ENCODE measurements at regions not wholly inside any gene's neighbourhood (a gene's known extent, or its start where the extent isn't known, plus 50 kb on each side); places are given as distances from the start of the nearest gene placed in this dataset.

- in situ Hi-C loops (cut with MboI; ENCODE audit: low sequenced_read_pairs), result no loop called here
Measured at GRCh38 chr12:102539651-102540553, 59.5 kb upstream of the IGF1 start.

GRCh38 chr12:102535306-102535705 lies 54.9 kb upstream of the IGF1 start:
- in situ Hi-C loops (cut with MboI; ENCODE audit: low sequenced_read_pairs), result no loop called here

GRCh38 chr12:102534899-102535298 lies 54.5 kb upstream of the IGF1 start:
- in situ Hi-C loops (cut with MboI; ENCODE audit: low sequenced_read_pairs), result no loop called here

GRCh38 chr12:102533483-102534215 lies 53.3 kb upstream of the IGF1 start:
- in situ Hi-C loops (cut with MboI; ENCODE audit: low sequenced_read_pairs), result no loop called here
